ENCODE measurements at regions not wholly inside any gene's neighbourhood (a gene's known extent, or its start where the extent isn't known, plus 50 kb on each side); places are given as distances from the start of the nearest gene placed in this dataset.
"Not testable (repeated sequence)": the region's sequence is repeated elsewhere in the genome, so short reads cannot be mapped to it uniquely, and the experiment has no call there.

GRCh38 chrX:114272096-114272686 is 311.7 kb upstream of the HTR2C start:
- Histone ChIP-seq H3K27me3 (no peaks in the 10 kb centered on the region), H3K4me3 (no peak overlapping the region), H3K4me1 (no peaks in the 10 kb centered on the region), H3K9me3 (no peaks in the 10 kb centered on the region), H3K36me3 (no peaks in the 10 kb centered on the region), H3K27ac (no peak overlapping the region)
- TF ChIP-seq CTCF (IDR thresholded peaks at IDR 0.05) (no peak), POLR2A (IDR thresholded peaks at IDR 0.05) (no peak)
- intact Hi-C loops (cut with DNase I): no loop called here
- WGBS, 2 donors: 62 to 72% methylated on average over 2 of the region's 2 CpGs
- no peak for DNase-seq

GRCh38 chrX:114270371-114270770 is 313.5 kb upstream of the HTR2C start:
- DNase-seq; H3K27me3 ChIP-seq; H3K4me3 ChIP-seq; H3K4me1 ChIP-seq; H3K9me3 ChIP-seq; intact Hi-C loops (cut with DNase I); H3K27ac ChIP-seq; H3K36me3 ChIP-seq: not testable (repeated sequence)
- 93% methylated on average over 5 of the region's 21 CpGs; no CpG with 5 or more reads in 1 of the 2 donors for WGBS, 2 donors

GRCh38 chrX:114268643-114269042 is 315.2 kb upstream of the HTR2C start:
- Histone ChIP-seq H3K27ac (no peak overlapping the region), H3K4me1 (no peaks in the 10 kb centered on the region), H3K27me3 (peaks cover 0 to 5% (median 0%) of the 10 kb centered on the region in 4 donors), H3K9me3 (no peaks in the 10 kb centered on the region), H3K36me3 (no peaks in the 10 kb centered on the region), H3K4me3 (no peak overlapping the region)
- WGBS, 2 donors: 54 to 74% methylated on average over 3 of the region's 3 CpGs
- DNase-seq: no peak
- intact Hi-C loops (cut with DNase I): no loop called here
- TF ChIP-seq POLR2A (IDR thresholded peaks at IDR 0.05) (no peak), CTCF (IDR thresholded peaks at IDR 0.05) (no peak)

- TF ChIP-seq POLR2A (IDR thresholded peaks at IDR 0.05): no peak
- no peak for TF ChIP-seq CTCF (IDR thresholded peaks at IDR 0.05)
These were observed 316.7 kb upstream of the HTR2C start for GRCh38 chrX:114267142-114267541.

GRCh38 chrX:114252186-114252585 is 331.7 kb upstream of the HTR2C start:
- intact Hi-C loops (cut with DNase I): no loop called here
- no peaks in the 10 kb centered on the region for H3K36me3 ChIP-seq
- H3K27ac ChIP-seq: no peak overlapping the region
- no peaks in the 10 kb centered on the region for H3K4me1 ChIP-seq
- 51 to 53% methylated on average over 3 of the region's 3 CpGs for WGBS, 2 donors
- DNase-seq: no peak
- H3K9me3 ChIP-seq: no peaks in the 10 kb centered on the region
- no peaks in the 10 kb centered on the region for H3K27me3 ChIP-seq
- H3K4me3 ChIP-seq: no peak overlapping the region
- TF ChIP-seq CTCF (IDR thresholded peaks at IDR 0.05) (no peak), POLR2A (IDR thresholded peaks at IDR 0.05) (no peak)

More at GRCh38 chrX:114267142-114267541, 316.7 kb upstream of the HTR2C start:
- Histone ChIP-seq H3K4me3 (no peak overlapping the region), H3K27ac (no peak overlapping the region), H3K36me3 (no peaks in the 10 kb centered on the region), H3K4me1 (no peaks in the 10 kb centered on the region), H3K9me3 (no peaks in the 10 kb centered on the region), H3K27me3 (peaks cover 0 to 5% (median 0%) of the 10 kb centered on the region in 4 donors)
- intact Hi-C loops (cut with DNase I): no loop called here
- no peak for DNase-seq
- 10 to 36% methylated on average over 5 of the region's 5 CpGs for WGBS, 2 donors

- TF ChIP-seq POLR2A (IDR thresholded peaks at IDR 0.05) (no peak), CTCF (IDR thresholded peaks at IDR 0.05) (no peak)
- no peaks in the 10 kb centered on the region for H3K4me1 ChIP-seq
- H3K27me3 ChIP-seq: no peaks in the 10 kb centered on the region
- no peak overlapping the region for H3K4me3 ChIP-seq
- 88 to 90% methylated on average over 1 of the region's 1 CpG for WGBS, 2 donors
- no peak for DNase-seq
- no peak overlapping the region for H3K27ac ChIP-seq
- intact Hi-C loops (cut with DNase I): no loop called here
- H3K36me3 ChIP-seq: no peaks in the 10 kb centered on the region
- no peaks in the 10 kb centered on the region for H3K9me3 ChIP-seq
These were observed 332.3 kb upstream of the HTR2C start for GRCh38 chrX:114251575-114251974.

Measured in esophagus squamous epithelium (tissue), 5 donors.